ENCODE measurements at regions not wholly inside any gene's neighbourhood (a gene's known extent, or its start where the extent isn't known, plus 50 kb on each side); places are given as distances from the start of the nearest gene placed in this dataset.

DNA sequence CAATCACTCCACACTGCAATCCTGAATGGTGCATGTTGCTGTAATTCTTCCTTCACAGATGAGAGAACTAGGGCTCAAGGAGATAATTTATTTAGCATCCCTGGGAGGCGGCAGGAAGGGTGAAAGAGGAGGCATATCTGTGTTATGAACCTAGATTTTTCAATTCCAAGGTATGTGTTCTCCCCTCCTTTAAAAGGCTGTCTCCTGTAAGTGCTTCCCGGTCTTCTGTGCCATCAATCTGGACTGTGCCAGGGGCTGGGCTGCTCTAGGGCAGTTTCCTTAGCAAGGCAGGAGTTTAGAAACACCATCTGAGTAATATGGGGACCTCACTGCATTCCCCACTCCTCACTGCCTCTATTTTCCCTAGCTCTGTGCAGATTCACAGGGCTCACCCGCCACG is 185.0 kb downstream of the RFC3 start:
- no peak for DNase-seq (ENCODE audit: low spot score)

DNA sequence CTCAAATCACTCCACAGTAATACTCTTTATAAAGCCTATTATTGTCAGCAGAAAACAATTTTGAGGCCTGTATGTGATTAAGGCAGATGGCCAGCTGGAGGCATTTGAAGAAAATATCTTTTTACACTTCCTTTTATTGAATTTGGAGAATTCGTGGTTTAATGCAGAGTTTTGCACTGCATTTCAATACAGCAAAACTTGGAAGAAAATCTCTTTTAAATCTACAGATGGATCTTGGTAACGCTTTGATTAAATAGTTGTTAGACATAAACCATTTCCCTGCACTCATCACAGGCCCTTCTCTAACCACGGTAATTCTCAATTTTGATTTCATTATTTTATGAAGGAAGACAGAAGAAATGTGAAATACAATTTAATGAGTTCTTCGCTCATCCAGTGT is 185.7 kb downstream of the RFC3 start:
- DNase-seq (ENCODE audit: low spot score): no peak

DNA sequence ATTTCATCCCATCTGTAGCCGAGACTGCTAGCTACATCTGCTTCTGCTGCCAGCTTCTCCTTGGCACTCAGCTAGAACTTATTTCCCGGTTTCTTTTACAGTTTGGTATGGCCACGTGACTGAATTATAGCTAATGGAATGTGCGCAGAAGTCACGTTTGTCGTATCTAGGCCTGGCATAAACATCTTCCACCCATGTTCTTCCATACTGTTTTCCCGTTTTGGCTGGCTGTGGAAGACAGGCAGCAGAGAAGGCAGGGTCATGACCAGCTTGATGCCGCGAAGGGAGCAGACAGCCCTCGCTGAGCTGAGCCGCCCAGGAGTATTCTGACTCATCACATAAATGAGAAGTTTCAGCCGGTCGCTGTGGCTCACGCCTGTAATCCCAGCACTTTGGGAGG is 186.7 kb downstream of the RFC3 start:
- DNase-seq (ENCODE audit: low spot score): no peak

DNA sequence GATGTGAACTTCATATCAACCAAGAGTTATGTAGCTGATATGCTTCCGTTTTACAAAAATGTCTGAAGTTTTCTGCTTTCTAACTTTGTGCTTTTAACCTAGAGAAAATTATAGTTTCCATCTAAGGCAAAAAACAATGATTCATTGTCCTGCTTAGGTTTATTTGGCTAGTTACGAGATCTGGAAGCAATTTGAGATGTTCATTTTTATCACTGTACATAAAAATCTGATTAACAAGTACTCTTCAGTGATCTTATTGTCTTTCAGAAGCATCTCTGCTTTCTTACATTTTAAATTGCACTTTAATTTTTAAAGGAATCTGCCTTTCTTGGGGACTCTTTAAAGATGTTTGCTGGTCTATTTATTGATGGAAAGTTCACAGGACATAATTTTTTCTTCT is 188.1 kb downstream of the RFC3 start:
- no peak for DNase-seq (ENCODE audit: low spot score)

DNA sequence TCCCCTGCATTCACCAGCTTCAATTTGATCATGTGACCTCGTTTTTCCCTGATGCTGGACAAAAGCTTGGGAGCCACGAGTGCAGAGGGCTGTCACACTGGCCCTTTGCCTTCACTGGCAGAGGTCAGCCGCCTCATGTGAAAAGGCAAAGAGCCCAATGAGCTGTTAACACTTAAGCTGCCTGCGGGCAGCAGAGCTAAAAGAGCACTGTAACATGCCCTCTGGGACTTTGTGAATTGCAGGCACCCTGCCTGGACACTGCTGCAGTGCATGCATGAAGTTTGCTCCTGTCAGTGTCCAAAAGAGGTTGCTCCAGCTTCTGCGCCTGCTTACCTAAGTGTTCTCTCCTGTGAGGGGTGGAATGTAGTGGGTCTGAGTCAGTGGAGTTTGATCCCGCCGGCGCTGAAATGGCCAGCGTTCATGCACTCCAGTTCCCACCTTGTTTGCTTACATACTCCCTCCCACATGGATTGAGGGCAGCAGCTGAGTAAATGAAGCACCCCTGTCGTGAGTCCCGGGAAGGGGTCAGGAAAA is 193.7 kb downstream of the RFC3 start:
- DNase-seq (ENCODE audit: low spot score): no peak

DNA sequence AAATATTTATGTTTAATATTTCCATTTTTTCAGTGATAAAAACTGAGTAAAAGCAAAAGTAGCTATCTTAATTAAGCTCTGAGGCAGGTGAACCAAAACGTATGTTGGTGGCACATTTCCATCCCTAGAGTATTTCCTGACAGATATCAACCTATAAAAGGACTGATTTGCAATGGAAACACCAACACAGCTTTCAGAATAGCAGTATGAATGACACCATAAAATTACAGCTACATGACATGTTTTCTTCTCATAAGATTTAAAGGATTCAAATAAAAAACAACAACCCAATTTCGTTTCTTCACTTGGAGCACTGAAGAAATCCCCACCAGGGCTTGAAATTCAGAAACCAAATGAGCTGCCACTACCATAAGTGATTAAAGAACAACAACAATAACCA is 194.4 kb downstream of the RFC3 start:
- no peak for DNase-seq (ENCODE audit: low spot score)

DNA sequence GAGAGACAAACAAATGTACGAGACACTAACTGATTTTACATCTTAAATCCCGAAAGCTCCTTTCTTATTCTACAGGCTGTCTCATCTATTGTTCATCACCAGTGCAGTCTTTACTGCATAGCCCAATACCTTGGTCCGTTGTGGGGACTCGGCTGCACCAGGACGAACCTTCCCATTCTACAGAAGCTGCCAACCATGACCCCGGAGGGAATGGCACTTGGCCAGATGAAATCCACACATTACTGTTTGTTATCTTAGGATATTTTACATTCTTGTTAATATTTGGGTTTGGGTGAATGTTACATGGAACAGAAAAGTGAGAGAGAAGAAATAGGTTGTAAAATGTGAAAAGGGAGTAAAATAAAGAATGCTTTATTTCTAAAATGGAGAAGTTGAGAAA is 195.1 kb downstream of the RFC3 start:
- DNase-seq (ENCODE audit: low spot score): no peak

DNA sequence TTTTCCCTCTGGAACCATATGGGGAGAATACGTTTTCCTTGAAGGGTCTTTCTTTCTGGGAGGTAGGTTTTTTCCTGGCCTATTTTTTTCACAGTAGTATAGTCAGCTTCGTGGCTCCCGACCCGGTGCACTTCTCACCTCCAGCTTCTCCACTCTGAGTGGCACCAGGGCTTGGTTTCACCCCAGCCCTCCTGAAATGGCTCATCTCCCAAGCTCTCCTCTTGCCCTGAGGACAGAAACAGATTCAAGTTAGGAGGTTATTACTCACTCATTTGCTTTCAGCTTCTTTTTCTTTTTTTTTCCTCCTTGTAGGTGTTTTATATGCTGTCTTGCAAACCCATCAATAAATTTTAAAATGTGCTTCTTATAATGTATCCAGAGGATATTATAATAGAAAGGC is 199.3 kb downstream of the RFC3 start:
- DNase-seq (ENCODE audit: low spot score): no peak

DNA sequence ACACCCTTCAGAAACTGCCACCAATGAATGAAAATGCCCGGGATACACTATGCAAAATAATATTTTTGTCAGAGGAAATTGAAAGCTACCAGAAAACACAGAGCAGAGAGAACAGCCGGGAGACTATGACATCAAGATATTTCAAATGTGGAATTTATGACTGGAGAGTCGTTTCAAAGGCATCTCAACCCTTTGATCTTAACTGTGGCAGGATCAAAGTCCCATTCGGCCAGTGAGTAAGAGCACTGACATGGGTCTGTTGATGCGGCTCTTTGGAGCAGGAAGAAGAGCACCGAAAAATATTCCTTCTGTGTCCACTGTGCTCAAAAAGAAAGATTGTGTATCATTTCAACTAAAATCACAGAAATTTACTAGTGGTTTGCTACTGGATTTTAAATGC is 201.9 kb downstream of the RFC3 start:
- DNase-seq (ENCODE audit: low spot score): no peak

DNA sequence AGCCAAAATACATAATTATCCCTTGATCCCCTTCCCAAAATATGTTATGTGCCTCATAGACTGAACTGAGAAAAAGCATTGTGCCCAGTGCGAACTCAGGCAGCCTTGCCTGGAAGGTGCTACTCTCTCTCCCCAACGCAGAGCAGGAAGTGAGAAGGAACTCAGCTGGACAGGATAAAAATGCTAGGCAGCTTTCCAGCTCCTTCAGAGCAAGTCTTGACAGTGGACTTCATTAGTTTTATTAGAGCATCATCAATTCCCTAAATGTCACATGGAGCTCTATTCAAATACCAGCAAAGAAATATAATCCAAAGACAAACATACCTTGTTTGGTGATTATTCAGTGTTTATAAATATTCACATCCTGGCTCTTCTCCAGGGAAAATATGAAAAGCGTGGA is 202.4 kb downstream of the RFC3 start:
- no peak for DNase-seq (ENCODE audit: low spot score)

DNA sequence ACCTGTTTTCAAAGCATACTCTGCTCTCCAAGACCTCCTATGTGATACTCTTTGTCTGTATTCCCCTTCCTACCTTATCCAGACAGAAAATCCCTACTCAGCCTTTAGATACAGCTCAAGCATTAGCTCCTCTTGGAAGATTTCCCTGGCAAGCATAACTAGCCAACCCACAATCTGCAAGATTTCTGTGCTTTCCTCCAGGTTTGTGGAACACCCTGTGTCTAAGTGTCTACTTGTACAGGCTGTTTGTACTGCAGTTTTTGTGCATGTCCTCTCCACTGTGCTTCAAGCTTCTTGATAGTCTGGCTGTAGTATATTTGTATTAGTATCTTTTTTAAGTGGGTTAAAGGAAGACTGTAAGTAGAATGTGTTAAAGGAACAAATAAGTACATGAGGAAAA is 203.7 kb downstream of the RFC3 start:
- DNase-seq (ENCODE audit: low spot score): no peak

DNA sequence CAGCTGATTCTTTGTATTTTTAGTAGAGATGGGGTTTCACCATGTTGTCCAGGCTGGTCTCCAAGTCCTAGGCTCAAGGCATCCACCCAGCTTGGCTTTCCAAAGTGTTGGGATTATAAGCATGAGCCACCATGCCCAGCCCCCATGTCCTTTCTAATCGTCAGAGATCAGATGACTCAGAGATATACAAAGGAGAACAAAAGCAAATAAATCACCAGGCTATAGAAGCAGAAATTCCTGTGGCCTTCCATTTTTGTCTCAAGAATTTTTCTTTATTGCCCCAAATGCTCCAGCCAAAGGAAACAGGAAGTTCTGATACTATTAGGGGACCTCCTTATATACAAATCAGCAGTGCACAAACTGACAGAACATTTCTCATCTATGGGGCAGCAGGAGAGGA is 207.8 kb downstream of the RFC3 start:
- no peak for DNase-seq (ENCODE audit: low spot score)

DNA sequence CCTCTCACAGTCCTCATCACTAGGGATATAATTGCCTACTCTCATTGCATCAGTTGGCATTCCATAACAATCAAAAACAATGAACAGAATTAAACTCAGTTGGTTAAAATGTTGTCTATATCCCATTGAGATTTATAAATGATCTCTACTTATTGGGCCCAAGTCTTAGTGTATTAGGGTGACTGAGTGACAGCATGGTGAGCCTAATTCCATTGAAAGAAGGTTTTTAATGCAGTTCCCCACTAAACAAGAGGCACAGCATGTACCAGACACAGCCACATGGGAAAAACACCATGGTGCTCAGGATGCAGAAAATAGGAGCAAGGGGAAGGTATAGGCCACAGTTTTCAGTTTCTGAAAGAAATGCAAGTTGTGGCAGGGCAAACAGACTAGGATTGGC is 208.4 kb downstream of the RFC3 start:
- DNase-seq (ENCODE audit: low spot score): no peak

DNA sequence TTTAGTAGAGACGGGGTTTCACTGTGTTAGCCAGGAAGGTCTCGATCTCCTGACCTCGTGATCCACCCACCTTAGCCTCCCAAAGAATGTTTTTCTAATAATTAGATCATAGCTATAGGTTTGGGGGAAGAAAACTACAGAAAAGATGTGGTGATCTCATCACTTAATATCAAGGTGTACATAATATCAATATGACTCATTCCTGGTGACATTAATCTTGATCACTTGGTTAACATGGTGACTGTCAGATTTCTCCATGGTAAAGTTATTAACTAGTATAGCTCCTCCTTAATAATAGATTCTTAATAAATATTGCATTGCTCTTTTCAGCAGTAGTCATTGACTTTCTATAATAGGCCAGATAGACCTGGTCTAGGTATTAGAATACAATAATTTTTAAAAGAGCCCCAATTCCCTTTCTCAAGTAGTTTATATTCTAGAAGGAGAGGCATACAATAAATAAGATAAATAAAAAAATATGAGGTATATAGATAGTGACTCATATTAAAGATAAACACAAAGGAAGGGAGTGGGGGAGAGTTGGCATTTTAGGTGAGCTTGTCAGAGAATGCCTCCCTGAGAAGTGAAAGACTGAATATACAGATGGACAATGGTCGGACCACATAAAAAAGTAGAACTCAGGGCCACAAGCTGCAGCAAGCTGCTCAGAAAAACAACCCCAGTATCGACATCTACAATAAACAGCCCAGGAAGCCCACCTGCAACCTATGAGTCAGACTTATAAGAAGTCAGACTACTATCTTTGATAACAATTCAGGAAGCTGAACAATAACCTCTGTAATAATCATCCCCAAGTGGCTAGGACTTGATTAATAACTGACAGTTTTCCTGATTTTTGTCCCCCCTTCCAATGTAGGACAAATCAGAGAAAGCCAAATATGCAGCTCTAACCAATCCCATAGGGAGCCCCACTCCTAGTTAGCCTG is 210.8 kb downstream of the RFC3 start:
- DNase-seq (ENCODE audit: low spot score): no peak

DNA sequence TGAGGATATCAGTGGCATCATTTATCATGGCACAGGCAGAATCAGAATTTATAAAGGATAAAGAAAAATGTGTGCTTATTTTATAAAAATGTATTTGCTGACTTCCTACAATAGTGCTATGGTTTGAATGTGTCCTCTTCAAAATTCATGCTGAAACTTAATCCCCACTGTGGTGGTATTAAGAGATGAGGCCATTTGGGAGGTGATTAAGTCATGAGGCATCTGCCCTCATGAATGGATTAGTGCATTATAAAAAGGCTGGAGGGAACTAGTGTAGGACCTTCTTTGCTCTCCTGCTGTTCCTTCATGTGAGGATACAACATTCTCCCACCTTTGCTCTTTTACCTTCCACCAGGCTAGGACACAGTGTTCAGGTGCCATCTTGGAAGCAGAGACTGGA is 212.8 kb downstream of the RFC3 start:
- DNase-seq (ENCODE audit: low spot score): no peak

DNA sequence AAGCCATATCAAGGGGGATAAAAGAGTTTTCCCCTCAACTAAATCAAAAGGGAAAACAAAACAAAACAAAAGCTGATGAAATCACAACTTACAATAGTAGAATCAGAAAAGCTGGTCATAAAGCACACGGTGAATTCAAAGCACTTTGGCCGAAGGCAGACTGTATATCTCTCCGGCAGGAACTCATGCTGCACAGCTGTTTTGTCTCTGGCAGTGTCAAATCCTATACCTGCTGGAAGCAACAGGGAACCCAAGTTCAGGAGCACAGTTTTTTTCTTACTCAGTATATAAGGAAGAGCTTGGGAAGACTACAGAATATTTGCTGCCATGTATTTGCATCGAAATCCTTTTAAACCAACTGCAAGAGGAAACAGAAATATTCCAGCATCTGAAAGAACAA is 213.7 kb downstream of the RFC3 start:
- no peak for DNase-seq (ENCODE audit: low spot score)

DNA sequence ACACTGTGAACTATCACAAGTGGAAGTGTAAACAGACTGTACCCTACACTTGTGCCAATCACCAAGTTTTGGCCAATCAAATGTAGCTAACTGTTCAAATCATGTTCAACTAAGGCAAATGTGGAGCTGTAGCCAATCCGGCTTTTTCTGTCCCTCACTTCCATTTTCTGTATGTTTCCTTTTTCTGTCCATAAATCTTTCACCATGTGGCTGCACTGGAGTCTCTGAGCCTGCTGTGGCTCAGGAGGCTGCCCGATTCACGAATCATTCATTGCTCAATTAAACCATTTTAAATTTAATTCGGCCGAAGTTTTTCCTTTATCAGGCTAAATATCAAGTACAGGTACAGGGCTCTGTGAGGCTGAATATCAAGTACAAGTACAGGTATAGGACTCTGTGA is 216.5 kb downstream of the RFC3 start:
- DNase-seq (ENCODE audit: low spot score): no peak

DNA sequence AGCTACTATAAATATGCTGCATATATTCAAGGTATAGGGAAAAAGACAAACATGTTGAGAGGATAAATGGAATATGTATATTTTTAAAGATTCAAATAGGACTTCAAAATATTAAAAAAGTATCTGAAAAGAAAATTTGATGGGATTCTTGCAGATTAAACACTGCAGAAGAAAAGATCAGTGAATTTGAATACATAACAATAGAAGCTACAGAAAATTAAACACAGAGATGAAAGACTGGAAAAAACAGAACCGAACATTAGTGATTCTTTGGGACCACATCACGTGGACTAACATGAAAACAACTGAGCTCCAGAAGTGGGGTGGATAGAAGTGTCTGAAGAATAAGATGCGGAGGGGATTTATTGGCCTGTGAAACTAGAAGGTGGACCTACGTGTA is 217.2 kb downstream of the RFC3 start:
- no peak for DNase-seq (ENCODE audit: low spot score)

DNA sequence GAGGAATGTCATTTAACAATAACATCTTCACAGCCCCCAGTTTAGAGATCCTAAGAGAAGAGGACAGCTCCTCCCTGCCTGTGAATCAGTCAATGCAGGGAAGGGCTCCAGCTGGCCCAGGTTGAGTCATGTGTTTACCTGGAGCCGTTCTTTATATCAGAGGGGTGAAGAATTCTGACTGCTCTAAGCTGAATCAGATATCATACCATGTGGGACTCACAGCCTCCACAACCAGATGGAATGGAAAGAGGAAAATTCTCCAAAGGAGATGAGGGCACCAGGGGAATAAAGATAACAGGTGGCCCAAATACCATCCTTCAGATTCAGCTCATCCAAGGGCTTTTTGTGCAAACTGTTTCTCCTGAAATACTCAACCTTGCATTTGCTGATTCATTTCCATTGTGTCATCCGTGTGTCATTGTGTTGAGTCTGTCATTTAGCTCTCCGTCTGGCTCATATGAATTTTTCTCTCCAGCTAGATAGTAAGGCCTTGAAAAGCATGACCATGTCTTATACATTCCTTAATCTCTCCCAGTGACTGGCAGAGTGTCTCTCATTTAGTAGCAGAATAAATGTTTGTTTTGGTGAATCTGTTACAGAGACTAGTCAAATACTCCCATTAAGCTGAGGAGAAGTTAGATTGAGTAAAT is 217.9 kb downstream of the RFC3 start:
- no peak for DNase-seq (ENCODE audit: low spot score)

DNA sequence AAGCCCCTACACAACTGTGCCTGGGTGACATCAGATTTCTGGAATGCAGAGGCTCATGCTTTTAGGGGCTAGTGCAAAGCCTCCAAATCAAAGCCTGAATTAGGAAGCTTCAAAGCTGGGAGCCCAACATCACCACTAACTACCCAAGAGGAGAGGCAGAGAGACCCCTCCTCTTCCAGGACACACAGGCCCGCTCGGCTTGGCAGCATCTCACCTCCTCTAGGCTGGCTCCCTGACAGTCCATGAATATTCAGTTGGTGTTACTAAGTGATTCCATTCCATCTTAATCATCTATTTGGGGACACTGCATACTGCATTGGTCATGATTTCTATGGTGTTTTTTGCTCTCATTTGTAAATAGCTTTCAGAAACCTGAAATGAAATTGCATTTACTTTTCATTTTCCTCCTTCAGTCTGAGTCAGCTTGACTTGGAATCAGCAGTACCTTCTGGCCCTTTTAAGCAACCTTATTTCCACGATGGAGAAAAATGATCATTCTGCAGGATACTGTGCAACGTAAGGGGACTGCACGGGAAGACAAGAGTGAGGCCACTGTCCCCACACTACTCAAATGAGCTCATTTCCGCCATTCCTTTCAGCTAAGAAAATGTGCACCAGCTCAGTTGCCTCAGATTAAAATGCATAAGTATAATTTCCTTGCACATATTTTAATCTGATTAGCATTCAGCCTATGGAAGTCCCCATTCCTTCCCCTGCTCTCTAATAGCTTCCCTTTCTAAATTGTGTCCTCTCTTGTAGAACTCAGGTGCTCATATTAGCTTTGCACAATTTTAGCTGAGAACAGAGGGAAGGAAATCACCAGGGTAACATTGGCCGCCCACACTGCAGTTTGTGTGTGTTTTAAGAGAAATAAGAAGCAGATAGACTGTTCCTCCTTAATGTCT is 219.9 kb downstream of the RFC3 start:
- peak; percentile 47 for DNase-seq (ENCODE audit: low spot score)

DNA sequence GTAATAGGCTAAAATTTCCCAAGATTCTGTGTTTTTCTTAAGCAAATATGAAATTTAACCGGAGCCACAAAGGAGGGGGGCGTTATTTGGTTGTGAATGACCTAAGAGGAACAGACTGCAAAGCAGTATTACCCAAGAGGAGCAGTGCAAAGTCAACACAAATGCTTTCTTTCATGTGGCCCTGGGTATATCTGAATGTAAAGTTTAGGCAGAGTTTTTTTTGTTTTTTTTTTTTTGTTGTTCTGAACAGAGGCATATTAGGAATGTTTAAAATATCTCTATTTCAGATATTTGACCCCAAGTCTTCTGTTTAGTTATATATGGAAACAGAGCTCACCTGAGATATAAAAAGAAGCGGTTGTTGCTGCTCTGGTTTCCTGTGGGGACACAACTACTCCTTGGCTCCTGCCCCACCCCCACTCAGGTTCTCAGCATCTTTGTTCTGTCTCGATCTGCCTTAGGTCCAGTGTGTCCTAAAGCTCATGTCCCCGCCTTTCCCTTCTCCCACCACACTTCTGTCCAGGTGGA is 220.7 kb downstream of the RFC3 start:
- no peak for DNase-seq (ENCODE audit: low spot score)

DNA sequence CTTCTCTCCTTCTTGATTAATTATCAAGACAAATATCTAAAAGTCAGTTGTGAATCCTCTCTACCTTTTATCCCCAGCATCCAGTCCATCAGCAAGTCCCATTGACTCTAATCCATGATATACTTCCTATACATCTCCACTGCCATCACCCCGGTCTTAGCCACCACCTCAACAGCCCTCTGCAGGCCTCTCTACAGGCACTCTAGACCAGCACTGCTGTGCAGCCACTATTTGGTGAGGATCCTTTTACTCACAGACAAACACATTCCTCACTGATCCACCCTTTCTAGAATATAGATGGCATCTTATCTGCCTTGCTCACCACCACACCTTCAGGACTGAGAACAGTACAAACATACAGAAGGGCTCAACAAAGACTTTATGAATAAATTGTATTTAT is 221.7 kb downstream of the RFC3 start:
- no peak for DNase-seq (ENCODE audit: low spot score)
